ENCODE measurements at regions not wholly inside any gene's neighbourhood (a gene's known extent, or its start where the extent isn't known, plus 50 kb on each side); places are given as distances from the start of the nearest gene placed in this dataset.

DNA sequence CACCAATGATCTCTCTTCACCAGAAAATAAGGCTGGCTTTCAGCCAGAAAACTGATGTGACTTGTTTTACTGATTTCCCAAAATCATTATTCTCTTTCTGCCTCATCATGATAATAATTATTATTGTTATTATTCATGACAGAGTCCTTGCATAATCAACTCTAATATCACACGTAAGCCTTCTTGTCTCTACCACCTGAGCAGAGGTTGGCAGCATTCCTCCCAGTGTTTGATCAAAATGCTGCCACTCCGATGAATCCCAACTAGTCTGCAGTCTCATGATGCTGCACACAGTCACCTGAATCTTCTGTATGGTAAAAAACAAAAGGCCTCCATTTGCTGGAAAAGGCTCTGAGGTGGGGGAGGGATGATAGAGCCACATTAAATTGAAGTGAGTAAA lies 105.7 kb upstream of the PLEKHG7 start:
- Histone ChIP-seq H4K20me1 (ENCODE audit: low read length) (no peaks in the 10 kb centered on the region), H3K9ac (ENCODE audit: low read length) (no peak overlapping the region), H3K9me2 (replicated peaks; ENCODE audit: low read length) (no peaks in the 10 kb centered on the region; the same call in 1 of the 2 replicates), H3K27ac (ENCODE audit: low read length) (peak overlapping the region; percentile 70), H2AFZ (ENCODE audit: low read length) (no peak overlapping the region), H3K4me3 (ENCODE audit: low read length) (no peak overlapping the region), H3K4me2 (ENCODE audit: low read length) (no peak overlapping the region), H3F3A (ENCODE audit: low read length, unreplicated experiment) (peaks cover 5% of the 10 kb centered on the region), H3K36me3 (ENCODE audit: low read depth, low read length) (no peaks in the 10 kb centered on the region), H3K4me1 (ENCODE audit: insufficient read depth, low read length) (peaks cover 53% of the 10 kb centered on the region), H3K79me2 (ENCODE audit: low read length) (no peaks in the 10 kb centered on the region), H3K9me3 (ENCODE audit: low read length) (no peaks in the 10 kb centered on the region), H3K27me3 (ENCODE audit: low read length) (no peaks in the 10 kb centered on the region)
- POLR2A ChIA-PET (ENCODE audit: unreplicated experiment), result no interaction called here
- CTCF ChIA-PET, result no interaction called here
- DNase-seq (no peak), ATAC-seq (no peak)
- TF ChIP-seq, protein P1, sequence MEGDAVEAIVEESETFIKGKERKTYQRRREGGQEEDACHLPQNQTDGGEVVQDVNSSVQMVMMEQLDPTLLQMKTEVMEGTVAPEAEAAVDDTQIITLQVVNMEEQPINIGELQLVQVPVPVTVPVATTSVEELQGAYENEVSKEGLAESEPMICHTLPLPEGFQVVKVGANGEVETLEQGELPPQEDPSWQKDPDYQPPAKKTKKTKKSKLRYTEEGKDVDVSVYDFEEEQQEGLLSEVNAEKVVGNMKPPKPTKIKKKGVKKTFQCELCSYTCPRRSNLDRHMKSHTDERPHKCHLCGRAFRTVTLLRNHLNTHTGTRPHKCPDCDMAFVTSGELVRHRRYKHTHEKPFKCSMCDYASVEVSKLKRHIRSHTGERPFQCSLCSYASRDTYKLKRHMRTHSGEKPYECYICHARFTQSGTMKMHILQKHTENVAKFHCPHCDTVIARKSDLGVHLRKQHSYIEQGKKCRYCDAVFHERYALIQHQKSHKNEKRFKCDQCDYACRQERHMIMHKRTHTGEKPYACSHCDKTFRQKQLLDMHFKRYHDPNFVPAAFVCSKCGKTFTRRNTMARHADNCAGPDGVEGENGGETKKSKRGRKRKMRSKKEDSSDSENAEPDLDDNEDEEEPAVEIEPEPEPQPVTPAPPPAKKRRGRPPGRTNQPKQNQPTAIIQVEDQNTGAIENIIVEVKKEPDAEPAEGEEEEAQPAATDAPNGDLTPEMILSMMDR (conservative IDR thresholded peaks at IDR 0.05; ENCODE audit: low read depth, low read length), result no peak
- no peak for TF ChIP-seq EZH2 (IDR thresholded peaks at IDR 0.05; ENCODE audit: low read length, unreplicated experiment)
- TF ChIP-seq EZH2phosphoT487 (IDR thresholded peaks at IDR 0.05; ENCODE audit: borderline replicate concordance, low read length), result no peak
- intact Hi-C loops (cut with micrococcal nuclease), result no loop called here
- no TSS peak for BruUV-seq (replicated peaks)

- H4K20me1 ChIP-seq (ENCODE audit: low read length), result no peaks in the 10 kb centered on the region
- no peak overlapping the region for H3K4me3 ChIP-seq (ENCODE audit: low read length)
- peaks cover 50% of the 10 kb centered on the region for H3K4me1 ChIP-seq (ENCODE audit: insufficient read depth, low read length)
- no peaks in the 10 kb centered on the region for H3K79me2 ChIP-seq (ENCODE audit: low read length)
- peaks cover 5% of the 10 kb centered on the region for H3F3A ChIP-seq (ENCODE audit: low read length, unreplicated experiment)
- intact Hi-C loops (cut with micrococcal nuclease), result no loop called here
- no TSS peak for BruUV-seq (replicated peaks)
- H3K9me2 ChIP-seq (replicated peaks; ENCODE audit: low read length), result no peaks in the 10 kb centered on the region; the same call in 1 of the 2 replicates
- no peak overlapping the region; the same call in 1 of the 2 replicates for H2AFZ ChIP-seq (ENCODE audit: low read length)
- H3K9ac ChIP-seq (ENCODE audit: low read length), result no peak overlapping the region
- TF ChIP-seq, protein P1 (conservative IDR thresholded peaks at IDR 0.05; ENCODE audit: low read depth, low read length), result no peak
- TF ChIP-seq EZH2 (IDR thresholded peaks at IDR 0.05; ENCODE audit: low read length, unreplicated experiment), result no peak
- TF ChIP-seq EZH2phosphoT487 (IDR thresholded peaks at IDR 0.05; ENCODE audit: borderline replicate concordance, low read length), result no peak
- ChIA-PET CTCF (no interaction called here), POLR2A (ENCODE audit: unreplicated experiment) (no interaction called here)
- peak; percentile 11; the same call in 1 of the 2 replicates for ATAC-seq
- H3K36me3 ChIP-seq (ENCODE audit: low read depth, low read length), result no peaks in the 10 kb centered on the region
- peak; percentile 63 for DNase-seq
- H3K9me3 ChIP-seq (ENCODE audit: low read length), result no peaks in the 10 kb centered on the region
- no peaks in the 10 kb centered on the region for H3K27me3 ChIP-seq (ENCODE audit: low read length)
- peak overlapping the region; percentile 39; the same call in 1 of the 2 replicates for H3K4me2 ChIP-seq (ENCODE audit: low read length)
- H3K27ac ChIP-seq (ENCODE audit: low read length), result peak overlapping the region; percentile 61
Measured at GRCh38 chr12:92596383-92596782, 106.4 kb upstream of the PLEKHG7 start.

GRCh38 chr12:92595663-92596062 lies 107.1 kb upstream of the PLEKHG7 start:
- Histone ChIP-seq H3K9me2 (replicated peaks; ENCODE audit: low read length) (no peaks in the 10 kb centered on the region; the same call in 1 of the 2 replicates), H3K36me3 (ENCODE audit: low read depth, low read length) (no peaks in the 10 kb centered on the region), H4K20me1 (ENCODE audit: low read length) (no peaks in the 10 kb centered on the region), H3K4me2 (ENCODE audit: low read length) (0 out of 2 replicates have a peak overlapping the region, but pooled peaks have one; percentile 39), H3K27me3 (ENCODE audit: low read length) (no peaks in the 10 kb centered on the region), H3K79me2 (ENCODE audit: low read length) (no peaks in the 10 kb centered on the region), H2AFZ (ENCODE audit: low read length) (no peak overlapping the region), H3F3A (ENCODE audit: low read length, unreplicated experiment) (peaks cover 5% of the 10 kb centered on the region), H3K9me3 (ENCODE audit: low read length) (no peaks in the 10 kb centered on the region), H3K27ac (ENCODE audit: low read length) (peak overlapping the region; percentile 61), H3K4me1 (ENCODE audit: insufficient read depth, low read length) (peaks cover 50% of the 10 kb centered on the region), H3K4me3 (ENCODE audit: low read length) (no peak overlapping the region), H3K9ac (ENCODE audit: low read length) (no peak overlapping the region)
- TF ChIP-seq EZH2phosphoT487 (IDR thresholded peaks at IDR 0.05; ENCODE audit: borderline replicate concordance, low read length) (no peak), EZH2 (IDR thresholded peaks at IDR 0.05; ENCODE audit: low read length, unreplicated experiment) (no peak)
- TF ChIP-seq, protein P1 (conservative IDR thresholded peaks at IDR 0.05; ENCODE audit: low read depth, low read length), result no peak
- ChIA-PET CTCF (no interaction called here), POLR2A (ENCODE audit: unreplicated experiment) (no interaction called here)
- BruUV-seq (replicated peaks), result no TSS peak
- DNase-seq, result no peak
- no peak for ATAC-seq
- intact Hi-C loops (cut with micrococcal nuclease), result no loop called here
